Panc1 (cell line): ENCODE measurements at regions not wholly inside any gene's neighbourhood (a gene's known extent, or its start where the extent isn't known, plus 50 kb on each side); places are given as distances from the start of the nearest gene placed in this dataset.

ENCODE experiments used
- ATAC-seq: fragments of 200-7000 bp; cut with Tn5 transposase; 2 replicates; pipeline ENCODE4 v1.9.1; 2020; ENCODE audit warnings: mild to moderate bottlenecking, moderate library complexity
- BruUV-seq: library from RNA; stranded (reverse); fragments of 400-500 nt; replicated peaks from 2 replicates; lab custom pipeline; 2021; lab: Mats Ljungman, UMichigan
- CTCF ChIA-PET: fragments of 300-600 bp; sonication (Branson Sonifier 250); formaldehyde crosslinking; loops from one replicate; lab custom pipeline; 2022; ENCODE audit warnings: antibody characterized with exemption; lab: Charles Lee
- POLR2A ChIA-PET: fragments of 300-600 bp; sonication (Branson Sonifier 250); formaldehyde crosslinking; loops from one replicate; lab custom pipeline; 2022; ENCODE audit warnings: antibody characterized with exemption; lab: Charles Lee
- DNase-seq: peaks from one replicate; pipeline ENCODE4 v3.0.0-alpha.2; 2010; ENCODE audit warnings: low read depth, low spot score
- H3K27ac ChIP-seq: 2 replicates; pipeline ENCODE4 v1.5.1; 2011; ENCODE audit warnings: mild to moderate bottlenecking, low read length, inconsistent platforms
- H3K27me3 ChIP-seq: fragments of 200-500 bp; sonication (Bioruptor generic); 2 replicates; pipeline ENCODE4 v1.6.0; 2014; ENCODE audit warnings: low read length, inconsistent platforms; ENCODE audit not compliant: control insufficient read depth, insufficient read depth
- H3K36me3 ChIP-seq: fragments of 200-500 bp; sonication (Bioruptor generic); 2 replicates; pipeline ENCODE4 v1.5.1; 2014; ENCODE audit warnings: inconsistent platforms, mild to moderate bottlenecking, low read length, moderate library complexity; ENCODE audit not compliant: control insufficient read depth, insufficient read depth
- H3K4me1 ChIP-seq: 2 replicates; pipeline ENCODE4 v1.5.1; 2011; ENCODE audit warnings: inconsistent platforms, mild to moderate bottlenecking, low read length, moderate library complexity; ENCODE audit not compliant: control insufficient read depth, insufficient read depth
- H3K4me3 ChIP-seq, 2 experiments: 2 replicates each; pipeline ENCODE4 v1.5.1; 2011 to 2012; ENCODE audit warnings: low read depth in 2 of 2, low read length in 2 of 2, mild to moderate bottlenecking in 2 of 2, inconsistent platforms in 1 of 2, moderate library complexity in 1 of 2
- H3K9me3 ChIP-seq: fragments of 200-500 bp; sonication (Bioruptor generic); 2 replicates; pipeline ENCODE4 v1.5.1; 2014; ENCODE audit warnings: low read depth, mild to moderate bottlenecking, inconsistent platforms, low read length, moderate library complexity; ENCODE audit not compliant: control insufficient read depth, insufficient read depth
- CTCF ChIP-seq: fragments of 450-650 bp; IDR thresholded peaks from 2 replicates; pipeline ENCODE4 v1.5.1; 2017; ENCODE audit warnings: mild to moderate bottlenecking
- POLR2AphosphoS5 ChIP-seq: IDR thresholded peaks from 2 replicates; pipeline ENCODE4 v1.6.1; 2012; ENCODE audit warnings: mild to moderate bottlenecking, low read depth, low read length, moderate library complexity
- REST ChIP-seq, 2 experiments: IDR thresholded peaks; 2 replicates each; pipeline ENCODE4 v1.6.1; 2011 to 2012; ENCODE audit warnings: low read depth in 2 of 2, control low read depth in 1 of 2, low read length in 1 of 2, mild to moderate bottlenecking in 1 of 2, moderate library complexity in 1 of 2; ENCODE audit not compliant: insufficient read depth in 1 of 2
- SIN3A ChIP-seq: IDR thresholded peaks from 2 replicates; pipeline ENCODE4 v1.6.1; 2012; ENCODE audit warnings: low read depth, mild to moderate bottlenecking, low read length, moderate library complexity, borderline replicate concordance; ENCODE audit not compliant: insufficient read depth
- TCF7L2 ChIP-seq: IDR thresholded peaks from 2 replicates; pipeline ENCODE4 v1.6.1; 2011; ENCODE audit warnings: mild to moderate bottlenecking, low read depth, low read length, inconsistent platforms
- in situ Hi-C: cut with HindIII; loops from 2 replicates; pipeline ENCODE4 v1.10.0; 2016; ENCODE audit warnings: low sequenced_read_pairs, low pct_unique_long_range_greater_than_20kb
- intact Hi-C: fragments of 100-400 bp; cut with micrococcal nuclease; formaldehyde crosslinking; loops from one replicate; pipeline ENCODE4 v1.10.0; 2022; ENCODE audit not compliant: unreplicated experiment

- no TSS peak for BruUV-seq
- no peaks in the 10 kb centered on the region for H3K4me1 ChIP-seq
- H3K27ac ChIP-seq: no peak overlapping the region
- H3K36me3 ChIP-seq: no peaks in the 10 kb centered on the region
- CTCF ChIA-PET: no interaction called here
- H3K9me3 ChIP-seq: no peaks in the 10 kb centered on the region
- intact Hi-C loops (no loop called here), in situ Hi-C loops (no loop called here)
- no peak overlapping the region for H3K4me3 ChIP-seq
- no peak for DNase-seq
- no peak for TF ChIP-seq SIN3A
- no peak for TF ChIP-seq TCF7L2
- no peak for TF ChIP-seq REST (IDR thresholded peaks at IDR 0.05; ENCODE audit: insufficient read depth in 1 of 2, low read depth in 2 of 2, low read length in 1 of 2)
- no peak for TF ChIP-seq CTCF
- TF ChIP-seq POLR2AphosphoS5: no peak
- no peak for ATAC-seq
- no peaks in the 10 kb centered on the region for H3K27me3 ChIP-seq
- POLR2A ChIA-PET: no interaction called here
Measured at GRCh38 chr3:21830541-21830940, 79.5 kb upstream of the ZNF385D start.

- ChIA-PET CTCF (no interaction called here), POLR2A (no interaction called here)
- Histone ChIP-seq H3K27me3 (no peaks in the 10 kb centered on the region), H3K36me3 (no peaks in the 10 kb centered on the region), H3K9me3 (no peaks in the 10 kb centered on the region), H3K4me3 (no peak overlapping the region), H3K4me1 (no peaks in the 10 kb centered on the region), H3K27ac (no peak overlapping the region)
- ATAC-seq (no peak), DNase-seq (no peak)
- intact Hi-C loops: no loop called here
- in situ Hi-C loops: no loop called here
- no TSS peak for BruUV-seq
- no peak for TF ChIP-seq REST (IDR thresholded peaks at IDR 0.05; ENCODE audit: insufficient read depth in 1 of 2, low read depth in 2 of 2, low read length in 1 of 2)
- no peak for TF ChIP-seq SIN3A
- TF ChIP-seq CTCF: no peak
- TF ChIP-seq POLR2AphosphoS5: no peak
- no peak for TF ChIP-seq TCF7L2
Measured at GRCh38 chr3:21835264-21835663, 84.3 kb upstream of the ZNF385D start.
